GM23338 (cell line): ENCODE measurements at regions not wholly inside any gene's neighbourhood (a gene's known extent, or its start where the extent isn't known, plus 50 kb on each side); places are given as distances from the start of the nearest gene placed in this dataset.

Experiments used
- ATAC-seq: fragments of 200-7000 bp; cut with Tn5 transposase; 3 replicates; pipeline ENCODE4 v1.9.1; 2020
- DNase-seq: peaks from one replicate; pipeline ENCODE4 v3.0.0-alpha.2; 2015; ENCODE audit warnings: low spot score
- H2AFZ ChIP-seq: fragments of 200-600 bp; sonication (generic); 2 replicates; pipeline ENCODE4 v1.8.0; 2016; ENCODE audit warnings: antibody characterized with exemption, mild to moderate bottlenecking, moderate library complexity
- H3F3A ChIP-seq: fragments of 200-600 bp; sonication (generic); replicated peaks from 2 replicates; pipeline ENCODE4 v1.8.0; 2017; ENCODE audit warnings: antibody characterized with exemption, mixed run types, low read depth
- H3K27ac ChIP-seq: fragments of 200-600 bp; sonication (generic); 2 replicates; pipeline ENCODE4 v1.6.1; 2016; ENCODE audit warnings: low read depth
- H3K27me3 ChIP-seq: fragments of 200-600 bp; sonication (generic); 2 replicates; pipeline ENCODE4 v1.8.0; 2016; ENCODE audit warnings: mild to moderate bottlenecking, mixed run types, moderate library complexity; ENCODE audit not compliant: insufficient read depth
- H3K36me3 ChIP-seq: fragments of 200-600 bp; sonication (generic); 2 replicates; pipeline ENCODE4 v1.8.0; 2016; ENCODE audit warnings: mild to moderate bottlenecking; ENCODE audit not compliant: insufficient read depth
- H3K4me1 ChIP-seq: fragments of 200-600 bp; sonication (generic); 2 replicates; pipeline ENCODE4 v1.8.0; 2016; ENCODE audit warnings: mild to moderate bottlenecking, moderate library complexity; ENCODE audit not compliant: insufficient read depth
- H3K4me2 ChIP-seq: fragments of 200-600 bp; sonication (generic); 2 replicates; pipeline ENCODE4 v1.7.1; 2017; ENCODE audit warnings: mixed run types
- H3K4me3 ChIP-seq: fragments of 200-600 bp; sonication (generic); 2 replicates; pipeline ENCODE4 v1.6.1; 2016; ENCODE audit warnings: mixed run types
- H3K79me2 ChIP-seq: fragments of 200-600 bp; sonication (generic); replicated peaks from 2 replicates; pipeline ENCODE4 v1.8.0; 2017; ENCODE audit warnings: mild to moderate bottlenecking; ENCODE audit not compliant: insufficient read depth
- H3K9me2 ChIP-seq: fragments of 200-600 bp; sonication (generic); 2 replicates; pipeline ENCODE4 v1.8.0; 2017; ENCODE audit not compliant: insufficient read depth
- H4K20me1 ChIP-seq: fragments of 200-600 bp; sonication (generic); replicated peaks from 2 replicates; pipeline ENCODE4 v1.8.0; 2017; ENCODE audit warnings: mild to moderate bottlenecking; ENCODE audit not compliant: insufficient read depth
- H3K27ac Mint-ChIP-seq: 2 replicates; pipeline ENCODE4 v1.8.0; 2020; ENCODE audit warnings: inconsistent platforms, mild to moderate bottlenecking, moderate library complexity, mixed read lengths
- H3K27me3 Mint-ChIP-seq: 3 replicates; pipeline ENCODE4 v1.8.0; 2022; ENCODE audit warnings: low read depth, mild to moderate bottlenecking, moderate library complexity, mixed read lengths, inconsistent platforms; ENCODE audit not compliant: insufficient read depth, poor library complexity
- H3K36me3 Mint-ChIP-seq: 3 replicates; pipeline ENCODE4 v1.8.0; 2021; ENCODE audit warnings: low read depth, mild to moderate bottlenecking, inconsistent platforms, moderate library complexity, mixed read lengths
- H3K4me1 Mint-ChIP-seq: 3 replicates; pipeline ENCODE4 v1.8.0; 2020; ENCODE audit warnings: mild to moderate bottlenecking, inconsistent platforms, mixed read lengths
- H3K4me3 Mint-ChIP-seq: 3 replicates; pipeline ENCODE4 v1.8.0; 2021; ENCODE audit warnings: moderate library complexity, mild to moderate bottlenecking, inconsistent platforms, mixed read lengths
- H3K9me3 Mint-ChIP-seq: 3 replicates; pipeline ENCODE4 v1.8.0; 2020; ENCODE audit warnings: moderate library complexity, mild to moderate bottlenecking, inconsistent platforms, mixed read lengths
- CREB1 ChIP-seq: fragments of 250-450 bp; sonication (Bioruptor Pico); IDR thresholded peaks from 2 replicates; pipeline ENCODE4 v1.5.0; 2020; ENCODE audit warnings: low read depth, mild to moderate bottlenecking, moderate library complexity
- EZH2 ChIP-seq: fragments of 200-600 bp; sonication (generic); IDR thresholded peaks from one replicate; pipeline ENCODE4 v1.8.0; 2017; ENCODE audit warnings: antibody characterized with exemption, mild to moderate bottlenecking, low read depth; ENCODE audit not compliant: unreplicated experiment
- EZH2phosphoT487 ChIP-seq: fragments of 200-600 bp; sonication (generic); IDR thresholded peaks from one replicate; pipeline ENCODE4 v1.8.1; 2018; ENCODE audit warnings: antibody characterized with exemption; ENCODE audit not compliant: unreplicated experiment
- JUNB ChIP-seq: IDR thresholded peaks from one replicate; pipeline ENCODE4 v1.6.1; 2016; ENCODE audit warnings: antibody characterized with exemption; ENCODE audit not compliant: unreplicated experiment
- POLR2AphosphoS5 ChIP-seq: IDR thresholded peaks from 2 replicates; pipeline ENCODE4 v1.6.1; 2016; ENCODE audit warnings: antibody characterized with exemption, low read depth
- STAT1 ChIP-seq: IDR thresholded peaks from one replicate; pipeline ENCODE4 v1.6.1; 2016; ENCODE audit warnings: antibody characterized with exemption; ENCODE audit not compliant: unreplicated experiment
- ZNF114 ChIP-seq: fragments of 250-450 bp; sonication (Bioruptor Pico); IDR thresholded peaks from 2 replicates; pipeline ENCODE4 v1.5.0; 2020; ENCODE audit warnings: mild to moderate bottlenecking, moderate library complexity
- TF ChIP-seq, protein P1 (sequence below): IDR thresholded peaks from 2 replicates; pipeline ENCODE4 v1.6.1; 2016; ENCODE audit warnings: antibody characterized with exemption
- TF ChIP-seq, protein P2 (sequence below): IDR thresholded peaks from one replicate; pipeline ENCODE4 v1.6.1; 2018; ENCODE audit warnings: antibody characterized with exemption; ENCODE audit not compliant: unreplicated experiment
- TF ChIP-seq, protein P3 (sequence below): fragments of 250-450 bp; sonication (Bioruptor Pico); IDR thresholded peaks from 2 replicates; pipeline ENCODE4 v1.5.0; 2020; ENCODE audit warnings: mild to moderate bottlenecking, moderate library complexity
- TF ChIP-seq, protein P4 (sequence below), 2 experiments: fragments of 200-600 bp in 1 of 2; sonication (generic) in 1 of 2; conservative IDR thresholded peaks; 2 replicates each; pipeline versions ENCODE4 v1.5.1 to v1.6.1; 2016 to 2017; ENCODE audit warnings: antibody characterized with exemption in 2 of 2, low read depth in 2 of 2, mild to moderate bottlenecking in 2 of 2, moderate library complexity in 1 of 2

DNA sequence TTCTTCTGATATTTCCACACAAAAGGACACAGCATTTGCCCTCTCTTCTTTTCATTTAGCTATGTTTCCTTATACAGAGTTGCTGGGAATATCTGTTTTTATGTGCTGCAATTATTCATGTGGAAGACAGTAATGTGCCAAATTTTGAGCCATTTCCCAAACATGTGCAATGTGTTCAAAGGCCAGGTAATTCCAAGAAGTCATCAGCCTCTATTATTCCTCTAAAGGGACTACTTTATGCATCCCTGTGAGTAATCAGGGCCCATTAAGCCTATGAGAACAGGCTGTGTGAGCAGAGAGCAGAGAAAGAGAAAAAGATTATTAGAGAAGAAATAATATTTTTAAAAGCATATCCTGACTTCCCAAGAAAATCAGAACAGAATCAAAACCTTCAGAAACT lies 107.6 kb upstream of the OSR1 start:
- H3K4me3 Mint-ChIP-seq: no peak overlapping the region
- H3K27me3 ChIP-seq: no peaks in the 10 kb centered on the region
- H3K27ac ChIP-seq: no peak overlapping the region

More for the DNA sequence above, 107.6 kb upstream of the OSR1 start:
- H3K4me1 ChIP-seq: peaks cover 23% of the 10 kb centered on the region
- H3K79me2 ChIP-seq: no peaks in the 10 kb centered on the region
- H4K20me1 ChIP-seq: no peaks in the 10 kb centered on the region
- no peak overlapping the region for H3K4me2 ChIP-seq
- H3K4me1 Mint-ChIP-seq: peaks cover 25% of the 10 kb centered on the region
- peaks cover 5% of the 10 kb centered on the region for H3K27me3 Mint-ChIP-seq
- H3K36me3 ChIP-seq: no peaks in the 10 kb centered on the region
- H2AFZ ChIP-seq: no peak overlapping the region
- no peak overlapping the region for H3K4me3 ChIP-seq
- no peak overlapping the region for H3K27ac Mint-ChIP-seq
- no peak for DNase-seq
- peaks cover 37% of the 10 kb centered on the region for H3K9me2 ChIP-seq
- H3F3A ChIP-seq: no peaks in the 10 kb centered on the region
- TF ChIP-seq, protein P1, sequence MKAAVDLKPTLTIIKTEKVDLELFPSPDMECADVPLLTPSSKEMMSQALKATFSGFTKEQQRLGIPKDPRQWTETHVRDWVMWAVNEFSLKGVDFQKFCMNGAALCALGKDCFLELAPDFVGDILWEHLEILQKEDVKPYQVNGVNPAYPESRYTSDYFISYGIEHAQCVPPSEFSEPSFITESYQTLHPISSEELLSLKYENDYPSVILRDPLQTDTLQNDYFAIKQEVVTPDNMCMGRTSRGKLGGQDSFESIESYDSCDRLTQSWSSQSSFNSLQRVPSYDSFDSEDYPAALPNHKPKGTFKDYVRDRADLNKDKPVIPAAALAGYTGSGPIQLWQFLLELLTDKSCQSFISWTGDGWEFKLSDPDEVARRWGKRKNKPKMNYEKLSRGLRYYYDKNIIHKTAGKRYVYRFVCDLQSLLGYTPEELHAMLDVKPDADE: no peak
- no peak for TF ChIP-seq POLR2AphosphoS5
- TF ChIP-seq JUNB: no peak
- no peak for TF ChIP-seq EZH2
- no peak for TF ChIP-seq STAT1
- TF ChIP-seq EZH2phosphoT487: no peak
- TF ChIP-seq, protein P2, sequence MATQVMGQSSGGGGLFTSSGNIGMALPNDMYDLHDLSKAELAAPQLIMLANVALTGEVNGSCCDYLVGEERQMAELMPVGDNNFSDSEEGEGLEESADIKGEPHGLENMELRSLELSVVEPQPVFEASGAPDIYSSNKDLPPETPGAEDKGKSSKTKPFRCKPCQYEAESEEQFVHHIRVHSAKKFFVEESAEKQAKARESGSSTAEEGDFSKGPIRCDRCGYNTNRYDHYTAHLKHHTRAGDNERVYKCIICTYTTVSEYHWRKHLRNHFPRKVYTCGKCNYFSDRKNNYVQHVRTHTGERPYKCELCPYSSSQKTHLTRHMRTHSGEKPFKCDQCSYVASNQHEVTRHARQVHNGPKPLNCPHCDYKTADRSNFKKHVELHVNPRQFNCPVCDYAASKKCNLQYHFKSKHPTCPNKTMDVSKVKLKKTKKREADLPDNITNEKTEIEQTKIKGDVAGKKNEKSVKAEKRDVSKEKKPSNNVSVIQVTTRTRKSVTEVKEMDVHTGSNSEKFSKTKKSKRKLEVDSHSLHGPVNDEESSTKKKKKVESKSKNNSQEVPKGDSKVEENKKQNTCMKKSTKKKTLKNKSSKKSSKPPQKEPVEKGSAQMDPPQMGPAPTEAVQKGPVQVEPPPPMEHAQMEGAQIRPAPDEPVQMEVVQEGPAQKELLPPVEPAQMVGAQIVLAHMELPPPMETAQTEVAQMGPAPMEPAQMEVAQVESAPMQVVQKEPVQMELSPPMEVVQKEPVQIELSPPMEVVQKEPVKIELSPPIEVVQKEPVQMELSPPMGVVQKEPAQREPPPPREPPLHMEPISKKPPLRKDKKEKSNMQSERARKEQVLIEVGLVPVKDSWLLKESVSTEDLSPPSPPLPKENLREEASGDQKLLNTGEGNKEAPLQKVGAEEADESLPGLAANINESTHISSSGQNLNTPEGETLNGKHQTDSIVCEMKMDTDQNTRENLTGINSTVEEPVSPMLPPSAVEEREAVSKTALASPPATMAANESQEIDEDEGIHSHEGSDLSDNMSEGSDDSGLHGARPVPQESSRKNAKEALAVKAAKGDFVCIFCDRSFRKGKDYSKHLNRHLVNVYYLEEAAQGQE: no peak
- TF ChIP-seq ZNF114 (CRISPR knock-in tag): no peak
- no peak for TF ChIP-seq CREB1 (CRISPR knock-in tag)
- TF ChIP-seq, protein P3, sequence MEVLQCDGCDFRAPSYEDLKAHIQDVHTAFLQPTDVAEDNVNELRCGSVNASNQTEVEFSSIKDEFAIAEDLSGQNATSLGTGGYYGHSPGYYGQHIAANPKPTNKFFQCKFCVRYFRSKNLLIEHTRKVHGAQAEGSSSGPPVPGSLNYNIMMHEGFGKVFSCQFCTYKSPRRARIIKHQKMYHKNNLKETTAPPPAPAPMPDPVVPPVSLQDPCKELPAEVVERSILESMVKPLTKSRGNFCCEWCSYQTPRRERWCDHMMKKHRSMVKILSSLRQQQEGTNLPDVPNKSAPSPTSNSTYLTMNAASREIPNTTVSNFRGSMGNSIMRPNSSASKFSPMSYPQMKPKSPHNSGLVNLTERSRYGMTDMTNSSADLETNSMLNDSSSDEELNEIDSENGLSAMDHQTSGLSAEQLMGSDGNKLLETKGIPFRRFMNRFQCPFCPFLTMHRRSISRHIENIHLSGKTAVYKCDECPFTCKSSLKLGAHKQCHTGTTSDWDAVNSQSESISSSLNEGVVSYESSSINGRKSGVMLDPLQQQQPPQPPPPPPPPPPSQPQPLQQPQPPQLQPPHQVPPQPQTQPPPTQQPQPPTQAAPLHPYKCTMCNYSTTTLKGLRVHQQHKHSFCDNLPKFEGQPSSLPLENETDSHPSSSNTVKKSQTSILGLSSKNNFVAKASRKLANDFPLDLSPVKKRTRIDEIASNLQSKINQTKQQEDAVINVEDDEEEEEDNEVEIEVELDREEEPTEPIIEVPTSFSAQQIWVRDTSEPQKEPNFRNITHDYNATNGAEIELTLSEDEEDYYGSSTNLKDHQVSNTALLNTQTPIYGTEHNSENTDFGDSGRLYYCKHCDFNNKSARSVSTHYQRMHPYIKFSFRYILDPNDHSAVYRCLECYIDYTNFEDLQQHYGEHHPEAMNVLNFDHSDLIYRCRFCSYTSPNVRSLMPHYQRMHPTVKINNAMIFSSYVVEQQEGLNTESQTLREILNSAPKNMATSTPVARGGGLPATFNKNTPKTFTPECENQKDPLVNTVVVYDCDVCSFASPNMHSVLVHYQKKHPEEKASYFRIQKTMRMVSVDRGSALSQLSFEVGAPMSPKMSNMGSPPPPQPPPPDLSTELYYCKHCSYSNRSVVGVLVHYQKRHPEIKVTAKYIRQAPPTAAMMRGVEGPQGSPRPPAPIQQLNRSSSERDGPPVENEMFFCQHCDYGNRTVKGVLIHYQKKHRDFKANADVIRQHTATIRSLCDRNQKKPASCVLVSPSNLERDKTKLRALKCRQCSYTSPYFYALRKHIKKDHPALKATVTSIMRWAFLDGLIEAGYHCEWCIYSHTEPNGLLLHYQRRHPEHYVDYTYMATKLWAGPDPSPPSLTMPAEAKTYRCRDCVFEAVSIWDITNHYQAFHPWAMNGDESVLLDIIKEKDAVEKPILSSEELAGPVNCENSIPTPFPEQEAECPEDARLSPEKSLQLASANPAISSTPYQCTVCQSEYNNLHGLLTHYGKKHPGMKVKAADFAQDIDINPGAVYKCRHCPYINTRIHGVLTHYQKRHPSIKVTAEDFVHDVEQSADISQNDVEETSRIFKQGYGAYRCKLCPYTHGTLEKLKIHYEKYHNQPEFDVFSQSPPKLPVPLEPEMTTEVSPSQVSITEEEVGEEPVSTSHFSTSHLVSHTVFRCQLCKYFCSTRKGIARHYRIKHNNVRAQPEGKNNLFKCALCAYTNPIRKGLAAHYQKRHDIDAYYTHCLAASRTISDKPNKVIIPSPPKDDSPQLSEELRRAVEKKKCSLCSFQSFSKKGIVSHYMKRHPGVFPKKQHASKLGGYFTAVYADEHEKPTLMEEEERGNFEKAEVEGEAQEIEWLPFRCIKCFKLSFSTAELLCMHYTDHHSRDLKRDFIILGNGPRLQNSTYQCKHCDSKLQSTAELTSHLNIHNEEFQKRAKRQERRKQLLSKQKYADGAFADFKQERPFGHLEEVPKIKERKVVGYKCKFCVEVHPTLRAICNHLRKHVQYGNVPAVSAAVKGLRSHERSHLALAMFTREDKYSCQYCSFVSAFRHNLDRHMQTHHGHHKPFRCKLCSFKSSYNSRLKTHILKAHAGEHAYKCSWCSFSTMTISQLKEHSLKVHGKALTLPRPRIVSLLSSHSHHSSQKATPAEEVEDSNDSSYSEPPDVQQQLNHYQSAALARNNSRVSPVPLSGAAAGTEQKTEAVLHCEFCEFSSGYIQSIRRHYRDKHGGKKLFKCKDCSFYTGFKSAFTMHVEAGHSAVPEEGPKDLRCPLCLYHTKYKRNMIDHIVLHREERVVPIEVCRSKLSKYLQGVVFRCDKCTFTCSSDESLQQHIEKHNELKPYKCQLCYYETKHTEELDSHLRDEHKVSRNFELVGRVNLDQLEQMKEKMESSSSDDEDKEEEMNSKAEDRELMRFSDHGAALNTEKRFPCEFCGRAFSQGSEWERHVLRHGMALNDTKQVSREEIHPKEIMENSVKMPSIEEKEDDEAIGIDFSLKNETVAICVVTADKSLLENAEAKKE (CRISPR knock-in tag): no peak
- TF ChIP-seq, protein P4, sequence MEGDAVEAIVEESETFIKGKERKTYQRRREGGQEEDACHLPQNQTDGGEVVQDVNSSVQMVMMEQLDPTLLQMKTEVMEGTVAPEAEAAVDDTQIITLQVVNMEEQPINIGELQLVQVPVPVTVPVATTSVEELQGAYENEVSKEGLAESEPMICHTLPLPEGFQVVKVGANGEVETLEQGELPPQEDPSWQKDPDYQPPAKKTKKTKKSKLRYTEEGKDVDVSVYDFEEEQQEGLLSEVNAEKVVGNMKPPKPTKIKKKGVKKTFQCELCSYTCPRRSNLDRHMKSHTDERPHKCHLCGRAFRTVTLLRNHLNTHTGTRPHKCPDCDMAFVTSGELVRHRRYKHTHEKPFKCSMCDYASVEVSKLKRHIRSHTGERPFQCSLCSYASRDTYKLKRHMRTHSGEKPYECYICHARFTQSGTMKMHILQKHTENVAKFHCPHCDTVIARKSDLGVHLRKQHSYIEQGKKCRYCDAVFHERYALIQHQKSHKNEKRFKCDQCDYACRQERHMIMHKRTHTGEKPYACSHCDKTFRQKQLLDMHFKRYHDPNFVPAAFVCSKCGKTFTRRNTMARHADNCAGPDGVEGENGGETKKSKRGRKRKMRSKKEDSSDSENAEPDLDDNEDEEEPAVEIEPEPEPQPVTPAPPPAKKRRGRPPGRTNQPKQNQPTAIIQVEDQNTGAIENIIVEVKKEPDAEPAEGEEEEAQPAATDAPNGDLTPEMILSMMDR (conservative IDR thresholded peaks at IDR 0.05; ENCODE audit: low read depth in 2 of 2): no peak
- ATAC-seq: no peak
- peaks cover 10% of the 10 kb centered on the region; the same call in 1 of the 3 replicates for H3K9me3 Mint-ChIP-seq
- H3K36me3 Mint-ChIP-seq: peaks cover 8% of the 10 kb centered on the region; the same call in 1 of the 3 replicates
